Activated CD4-positive, alpha-beta T cell treated with anti-CD3 and anti-CD28 coated beads, Interleukin-2, amount 10 ng/mL, durations not matched to agents 24 days and 14 days (primary cell): ENCODE measurements at regions not wholly inside any gene's neighbourhood (a gene's known extent, or its start where the extent isn't known, plus 50 kb on each side); places are given as distances from the start of the nearest gene placed in this dataset.
"Not testable (repeated sequence)": the region's sequence is repeated elsewhere in the genome, so short reads cannot be mapped to it uniquely, and the experiment has no call there.

ENCODE experiments used
- DNase-seq: peaks from one replicate; pipeline ENCODE4 v3.0.0; 2022
- H3K27ac Mint-ChIP-seq: one replicate; pipeline ENCODE4 v1.8.0; 2022; ENCODE audit warnings: mild to moderate bottlenecking, mixed read lengths
- H3K27me3 Mint-ChIP-seq: one replicate; pipeline ENCODE4 v1.8.0; 2022; ENCODE audit warnings: mixed read lengths
- H3K36me3 Mint-ChIP-seq: one replicate; pipeline ENCODE4 v1.8.0; 2022; ENCODE audit warnings: low read depth, mild to moderate bottlenecking, mixed read lengths
- H3K4me1 Mint-ChIP-seq: one replicate; pipeline ENCODE4 v1.8.0; 2021; ENCODE audit warnings: mixed read lengths
- H3K4me3 Mint-ChIP-seq: one replicate; pipeline ENCODE4 v1.8.0; 2022; ENCODE audit warnings: mild to moderate bottlenecking, moderate library complexity, mixed read lengths
- H3K9me3 Mint-ChIP-seq: one replicate; pipeline ENCODE4 v1.8.0; 2021; ENCODE audit warnings: mixed read lengths
- intact Hi-C: fragments of 100-400 bp; cut with micrococcal nuclease; formaldehyde crosslinking; loops from one replicate; pipeline ENCODE4 v1.15.1; 2023

- no peaks in the 10 kb centered on the region for H3K36me3 Mint-ChIP-seq
- no peak for DNase-seq
- intact Hi-C loops = no loop called here
- no peaks in the 10 kb centered on the region for H3K27me3 Mint-ChIP-seq
- H3K4me1 Mint-ChIP-seq = no peaks in the 10 kb centered on the region
- H3K9me3 Mint-ChIP-seq = no peaks in the 10 kb centered on the region
- no peak overlapping the region for H3K4me3 Mint-ChIP-seq
- no peak overlapping the region for H3K27ac Mint-ChIP-seq
Observed at GRCh38 chr4:104272966-104273365, 221.7 kb downstream of the CXXC4 start.

GRCh38 chr4:104269603-104270002 lies 225.1 kb downstream of the CXXC4 start:
- H3K9me3 Mint-ChIP-seq, intact Hi-C loops: not testable (repeated sequence)

GRCh38 chr4:104263100-104263499 lies 231.6 kb downstream of the CXXC4 start:
- H3K4me1 Mint-ChIP-seq = no peaks in the 10 kb centered on the region
- H3K27me3 Mint-ChIP-seq = no peaks in the 10 kb centered on the region
- no peak overlapping the region for H3K27ac Mint-ChIP-seq
- H3K9me3 Mint-ChIP-seq = peaks cover 4% of the 10 kb centered on the region
- intact Hi-C loops = no loop called here
- H3K36me3 Mint-ChIP-seq = no peaks in the 10 kb centered on the region
- H3K4me3 Mint-ChIP-seq = no peak overlapping the region
- no peak for DNase-seq

More at GRCh38 chr4:104269603-104270002, 225.1 kb downstream of the CXXC4 start:
- not testable (repeated sequence) for H3K4me3 Mint-ChIP-seq, H3K36me3 Mint-ChIP-seq, H3K27me3 Mint-ChIP-seq, H3K4me1 Mint-ChIP-seq, DNase-seq, H3K27ac Mint-ChIP-seq

GRCh38 chr4:104262678-104263077 lies 232.0 kb downstream of the CXXC4 start:
- intact Hi-C loops = no loop called here
- no peak for DNase-seq
- H3K27me3 Mint-ChIP-seq = no peaks in the 10 kb centered on the region
- H3K27ac Mint-ChIP-seq = no peak overlapping the region
- peaks cover 4% of the 10 kb centered on the region for H3K9me3 Mint-ChIP-seq
- H3K36me3 Mint-ChIP-seq = no peaks in the 10 kb centered on the region
- no peaks in the 10 kb centered on the region for H3K4me1 Mint-ChIP-seq
- no peak overlapping the region for H3K4me3 Mint-ChIP-seq

GRCh38 chr4:104248726-104249125 lies 246.0 kb downstream of the CXXC4 start:
- Mint-ChIP-seq H3K4me3 (no peak overlapping the region), H3K27me3 (no peaks in the 10 kb centered on the region), H3K27ac (no peak overlapping the region), H3K9me3 (no peaks in the 10 kb centered on the region), H3K36me3 (no peaks in the 10 kb centered on the region), H3K4me1 (no peaks in the 10 kb centered on the region)
- intact Hi-C loops = no loop called here
- DNase-seq = no peak

- Mint-ChIP-seq H3K27me3 (no peaks in the 10 kb centered on the region), H3K4me1 (no peaks in the 10 kb centered on the region), H3K27ac (no peak overlapping the region), H3K9me3 (no peaks in the 10 kb centered on the region), H3K36me3 (no peaks in the 10 kb centered on the region), H3K4me3 (no peak overlapping the region)
- intact Hi-C loops = no loop called here
- DNase-seq = no peak
Observed at GRCh38 chr4:104235967-104236366, 258.7 kb downstream of the CXXC4 start.

GRCh38 chr4:104217526-104217925 lies 277.2 kb downstream of the CXXC4 start:
- DNase-seq = no peak
- Mint-ChIP-seq H3K27ac (no peak overlapping the region), H3K9me3 (no peaks in the 10 kb centered on the region), H3K27me3 (no peaks in the 10 kb centered on the region), H3K4me3 (no peak overlapping the region), H3K36me3 (no peaks in the 10 kb centered on the region), H3K4me1 (no peaks in the 10 kb centered on the region)
- intact Hi-C loops = no loop called here

- DNase-seq = no peak
- Mint-ChIP-seq H3K9me3 (no peaks in the 10 kb centered on the region), H3K4me3 (no peak overlapping the region), H3K27me3 (no peaks in the 10 kb centered on the region), H3K36me3 (no peaks in the 10 kb centered on the region), H3K4me1 (no peaks in the 10 kb centered on the region), H3K27ac (no peak overlapping the region)
- intact Hi-C loops = no loop called here
Observed at GRCh38 chr4:104211657-104212056, 283.0 kb downstream of the CXXC4 start.

- Mint-ChIP-seq H3K36me3 (no peaks in the 10 kb centered on the region), H3K27me3 (no peaks in the 10 kb centered on the region), H3K4me3 (no peak overlapping the region), H3K27ac (no peak overlapping the region), H3K4me1 (no peaks in the 10 kb centered on the region), H3K9me3 (no peaks in the 10 kb centered on the region)
- DNase-seq = no peak
- intact Hi-C loops = no loop called here
Observed at GRCh38 chr4:104210420-104210819, 284.3 kb downstream of the CXXC4 start.

GRCh38 chr4:104206784-104207183 lies 287.9 kb downstream of the CXXC4 start:
- Mint-ChIP-seq H3K27ac (no peak overlapping the region), H3K36me3 (no peaks in the 10 kb centered on the region), H3K4me3 (no peak overlapping the region), H3K9me3 (peaks cover 14% of the 10 kb centered on the region), H3K27me3 (no peaks in the 10 kb centered on the region), H3K4me1 (no peaks in the 10 kb centered on the region)
- intact Hi-C loops = no loop called here
- DNase-seq = no peak

- Mint-ChIP-seq H3K4me1 (no peaks in the 10 kb centered on the region), H3K9me3 (peaks cover 14% of the 10 kb centered on the region), H3K27me3 (no peaks in the 10 kb centered on the region), H3K4me3 (no peak overlapping the region), H3K27ac (no peak overlapping the region), H3K36me3 (no peaks in the 10 kb centered on the region)
- DNase-seq = no peak
- intact Hi-C loops = no loop called here
Observed at GRCh38 chr4:104205116-104205515, 289.6 kb downstream of the CXXC4 start.

- intact Hi-C loops = no loop called here
- Mint-ChIP-seq H3K4me1 (no peaks in the 10 kb centered on the region), H3K4me3 (no peak overlapping the region), H3K9me3 (peaks cover 4% of the 10 kb centered on the region), H3K36me3 (no peaks in the 10 kb centered on the region), H3K27ac (no peak overlapping the region), H3K27me3 (no peaks in the 10 kb centered on the region)
- no peak for DNase-seq
Observed at GRCh38 chr4:104188301-104188700, 306.4 kb downstream of the CXXC4 start.

- no peak for DNase-seq
- Mint-ChIP-seq H3K4me1 (no peaks in the 10 kb centered on the region), H3K9me3 (peaks cover 4% of the 10 kb centered on the region), H3K27ac (no peak overlapping the region), H3K36me3 (no peaks in the 10 kb centered on the region), H3K4me3 (no peak overlapping the region), H3K27me3 (no peaks in the 10 kb centered on the region)
- intact Hi-C loops = no loop called here
Observed at GRCh38 chr4:104169437-104169836, 325.3 kb downstream of the CXXC4 start.

GRCh38 chr4:104166749-104167148 lies 327.9 kb downstream of the CXXC4 start:
- Mint-ChIP-seq H3K27ac (no peak overlapping the region), H3K9me3 (peaks cover under 1% of the 10 kb centered on the region), H3K36me3 (no peaks in the 10 kb centered on the region), H3K4me1 (no peaks in the 10 kb centered on the region), H3K4me3 (no peak overlapping the region), H3K27me3 (no peaks in the 10 kb centered on the region)
- intact Hi-C loops = no loop called here
- DNase-seq = no peak

- Mint-ChIP-seq H3K9me3 (no peaks in the 10 kb centered on the region), H3K27ac (no peak overlapping the region), H3K36me3 (no peaks in the 10 kb centered on the region), H3K4me1 (no peaks in the 10 kb centered on the region), H3K4me3 (no peak overlapping the region), H3K27me3 (no peaks in the 10 kb centered on the region)
- DNase-seq = no peak
- intact Hi-C loops = no loop called here
Observed at GRCh38 chr4:104163820-104164219, 330.9 kb downstream of the CXXC4 start.
